ENCODE measurements at regions not wholly inside any gene's neighbourhood (a gene's known extent, or its start where the extent isn't known, plus 50 kb on each side); places are given as distances from the start of the nearest gene placed in this dataset.

GRCh38 chr13:73984201-73984600, 150.0 kb downstream of the KLF12 start:
- TF ChIP-seq CTCF (IDR thresholded peaks at IDR 0.05; ENCODE audit: low read length) (no peak), EZH2 (IDR thresholded peaks at IDR 0.05; ENCODE audit: borderline replicate concordance, low read length) (no peak)
